Tibial nerve (tissue), 4 donors: ENCODE measurements at regions not wholly inside any gene's neighbourhood (a gene's known extent, or its start where the extent isn't known, plus 50 kb on each side); places are given as distances from the start of the nearest gene placed in this dataset.

Experiments used
- DNase-seq, 2 donors: peaks; one replicate each; pipeline ENCODE4 v3.0.0-alpha.2; 2019; ENCODE audit warnings: low spot score in 2 of 2
- H3K27ac ChIP-seq, 4 donors: fragments of 200-600 bp; sonication (generic) in 3 of 4; one replicate each; pipeline ENCODE4 v1.5.1; 2017 to 2019; ENCODE audit warnings: mild to moderate bottlenecking in 1 of 4
- H3K27me3 ChIP-seq, 2 donors: fragments of 200-600 bp; sonication (generic) in 1 of 2; one replicate each; pipeline versions ENCODE4 v1.5.1 to v1.6.0; 2017 to 2019
- H3K36me3 ChIP-seq, 3 donors: fragments of 200-600 bp; sonication (generic); one replicate each; pipeline ENCODE4 v1.5.1; 2018 to 2019
- H3K4me1 ChIP-seq, 4 donors: fragments of 200-600 bp; sonication (generic) in 3 of 4; one replicate each; pipeline ENCODE4 v1.5.1; 2017 to 2019
- H3K4me3 ChIP-seq, 4 donors: fragments of 200-600 bp; sonication (generic) in 3 of 4; one replicate each; pipeline ENCODE4 v1.5.1; 2017 to 2019; ENCODE audit warnings: mild to moderate bottlenecking in 1 of 4, moderate library complexity in 1 of 4
- H3K9me3 ChIP-seq, 4 donors: fragments of 200-600 bp; sonication (generic) in 3 of 4; one replicate each; pipeline ENCODE4 v1.5.1; 2017 to 2019
- CTCF ChIP-seq, 5 experiments: fragments of 200-600 bp in 3 of 5; fragments of 450-650 bp in 2 of 5; sonication (generic) in 3 of 5; IDR thresholded peaks; one replicate each; pipeline ENCODE4 v1.5.1; 2016 to 2019; ENCODE audit warnings: antibody characterized with exemption in 5 of 5, mild to moderate bottlenecking in 3 of 5, moderate library complexity in 2 of 5
- EP300 ChIP-seq, 2 donors: sonication (generic); formaldehyde crosslinking; IDR thresholded peaks; one replicate each; pipeline ENCODE4 v1.6.1; 2017; ENCODE audit warnings: antibody characterized with exemption in 2 of 2, mild to moderate bottlenecking in 1 of 2
- POLR2A ChIP-seq, 2 donors: fragments of 450-650 bp; IDR thresholded peaks; one replicate each; pipeline ENCODE4 v1.6.1; 2017; ENCODE audit warnings: antibody characterized with exemption in 2 of 2, mild to moderate bottlenecking in 2 of 2, moderate library complexity in 2 of 2
- WGBS, 2 donors: methylation state at CpG; one replicate each; pipeline ENCODE4 v1.1.5; 2018; 5-methylcytosine and 5-hydroxymethylcytosine counted together

- Histone ChIP-seq H3K4me3 (no peak overlapping the region), H3K27me3 (no peaks in the 10 kb centered on the region), H3K4me1 (no peaks in the 10 kb centered on the region), H3K27ac (no peak overlapping the region), H3K9me3 (no peaks in the 10 kb centered on the region), H3K36me3 (no peaks in the 10 kb centered on the region)
- no peak for TF ChIP-seq POLR2A (IDR thresholded peaks at IDR 0.05)
- no peak for TF ChIP-seq EP300 (IDR thresholded peaks at IDR 0.05)
- TF ChIP-seq CTCF (IDR thresholded peaks at IDR 0.05) = no peak
- no peak for DNase-seq
These were observed 128.1 kb upstream of the TRPC4 start for GRCh38 chr13:37997641-37998040.

- Histone ChIP-seq H3K4me3 (no peak overlapping the region), H3K27me3 (no peaks in the 10 kb centered on the region), H3K36me3 (no peaks in the 10 kb centered on the region), H3K9me3 (no peaks in the 10 kb centered on the region), H3K27ac (no peak overlapping the region), H3K4me1 (no peaks in the 10 kb centered on the region)
- WGBS, 2 donors = 0% methylated on average over 1 of the region's 1 CpG
- TF ChIP-seq CTCF (IDR thresholded peaks at IDR 0.05) (no peak), POLR2A (IDR thresholded peaks at IDR 0.05) (no peak), EP300 (IDR thresholded peaks at IDR 0.05) (no peak)
- no peak for DNase-seq
These were observed 125.5 kb upstream of the TRPC4 start for GRCh38 chr13:37995092-37995491.

GRCh38 chr13:37986811-37987210 is 117.2 kb upstream of the TRPC4 start:
- no peaks in the 10 kb centered on the region for H3K9me3 ChIP-seq
- no peak for DNase-seq

GRCh38 chr13:37985281-37985680 is 115.7 kb upstream of the TRPC4 start:
- no peak overlapping the region for H3K27ac ChIP-seq
- H3K36me3 ChIP-seq = no peaks in the 10 kb centered on the region
- H3K4me3 ChIP-seq = no peak overlapping the region
- no peaks in the 10 kb centered on the region for H3K4me1 ChIP-seq
- no peaks in the 10 kb centered on the region for H3K9me3 ChIP-seq
- WGBS, 2 donors = 84 to 93% methylated on average over 5 of the region's 5 CpGs
- no peak for DNase-seq
- no peaks in the 10 kb centered on the region for H3K27me3 ChIP-seq
- no peak for TF ChIP-seq EP300 (IDR thresholded peaks at IDR 0.05)
- no peak for TF ChIP-seq CTCF (IDR thresholded peaks at IDR 0.05)
- no peak for TF ChIP-seq POLR2A (IDR thresholded peaks at IDR 0.05)

More at GRCh38 chr13:37986811-37987210, 117.2 kb upstream of the TRPC4 start:
- no peak overlapping the region for H3K4me3 ChIP-seq
- no peak overlapping the region for H3K27ac ChIP-seq
- H3K4me1 ChIP-seq = no peaks in the 10 kb centered on the region
- 71 to 88% methylated on average over 1 of the region's 1 CpG for WGBS, 2 donors
- H3K36me3 ChIP-seq = no peaks in the 10 kb centered on the region
- TF ChIP-seq CTCF (IDR thresholded peaks at IDR 0.05) (no peak), EP300 (IDR thresholded peaks at IDR 0.05) (no peak), POLR2A (IDR thresholded peaks at IDR 0.05) (no peak)
- no peaks in the 10 kb centered on the region for H3K27me3 ChIP-seq

GRCh38 chr13:37984357-37984756 is 114.8 kb upstream of the TRPC4 start:
- TF ChIP-seq CTCF (IDR thresholded peaks at IDR 0.05) (no peak), POLR2A (IDR thresholded peaks at IDR 0.05) (no peak), EP300 (IDR thresholded peaks at IDR 0.05) (no peak)
- Histone ChIP-seq H3K27ac (no peak overlapping the region), H3K36me3 (no peaks in the 10 kb centered on the region), H3K9me3 (no peaks in the 10 kb centered on the region), H3K4me3 (no peak overlapping the region), H3K27me3 (no peaks in the 10 kb centered on the region), H3K4me1 (no peaks in the 10 kb centered on the region)
- 88 to 89% methylated on average over 6 of the region's 6 CpGs for WGBS, 2 donors
- DNase-seq = no peak
